GM12878 (cell line): ENCODE measurements at regions not wholly inside any gene's neighbourhood (a gene's known extent, or its start where the extent isn't known, plus 50 kb on each side); places are given as distances from the start of the nearest gene placed in this dataset.
A peak's percentile ranks its signal among the peaks of the same experiment; 100 is the strongest.

Source experiments
- ATAC-seq: fragments of 200-7000 bp; cut with Tn5 transposase; 3 replicates; pipeline ENCODE4 v1.9.1; 2020; ENCODE audit warnings: mild to moderate bottlenecking, moderate library complexity
- BruUV-seq: library from RNA; stranded (reverse); fragments of 400-500 nt; replicated peaks from 2 replicates; lab custom pipeline; 2021; lab: Mats Ljungman, UMichigan
- CTCF ChIA-PET: fragments of 300-600 bp; sonication (Branson Sonifier 250); formaldehyde crosslinking; extraction: SDS; loops from one replicate; lab custom pipeline; 2021; ENCODE audit warnings: inconsistent platforms; lab: Yijun Ruan, JAX
- POLR2A ChIA-PET: fragments of 350-600 bp; formaldehyde crosslinking; extraction: SDS; loops from one replicate; lab custom pipeline; 2021; ENCODE audit warnings: inconsistent platforms; lab: Charles Lee
- RAD21 ChIA-PET: fragments of 300-600 bp; sonication (Branson Sonifier 250); formaldehyde crosslinking; loops from one replicate; lab custom pipeline; 2023; ENCODE audit warnings: antibody characterized with exemption; ENCODE audit not compliant: unreplicated experiment; lab: Charles Lee
- SMC1A ChIA-PET: fragments of 300-600 bp; sonication (Branson Sonifier 250); formaldehyde crosslinking; loops from one replicate; lab custom pipeline; 2023; ENCODE audit not compliant: unreplicated experiment, uncharacterized antibody; lab: Charles Lee
- DNase-seq: peaks from one replicate; pipeline ENCODE4 v3.0.0-alpha.2; 2011; ENCODE audit warnings: low read depth, low spot score
- FAIRE-seq: peaks from 3 replicates; lab custom pipeline; 2011; peaks lifted over from hg19 to GRCh38; lab: Jason Lieb, UNC
- H2AFZ ChIP-seq: 2 replicates; pipeline ENCODE4 v1.6.0; 2011; ENCODE audit warnings: low read depth, low read length, control low read depth; ENCODE audit not compliant: control insufficient read depth
- H3K27ac ChIP-seq: 2 replicates; pipeline ENCODE4 v1.5.1; 2011; ENCODE audit warnings: control low read depth; ENCODE audit not compliant: control insufficient read depth, insufficient read depth
- H3K27me3 ChIP-seq, 2 experiments: replicated peaks in 1 of 2; 2 replicates each; pipeline versions ENCODE4 v1.6.0 to v1.6.1; 2011; ENCODE audit warnings: low read length in 1 of 2; ENCODE audit not compliant: control insufficient read depth in 2 of 2, insufficient read depth in 2 of 2
- H3K36me3 ChIP-seq, 2 experiments: 2 replicates each; pipeline ENCODE4 v1.5.1; 2011; ENCODE audit warnings: low read length in 1 of 2; ENCODE audit not compliant: control insufficient read depth in 2 of 2, insufficient read depth in 2 of 2
- H3K4me1 ChIP-seq: 2 replicates; pipeline ENCODE4 v1.6.1; 2011; ENCODE audit warnings: mild to moderate bottlenecking, low read length, moderate library complexity, mixed read lengths; ENCODE audit not compliant: control insufficient read depth, insufficient read depth
- H3K4me2 ChIP-seq: 2 replicates; pipeline ENCODE4 v1.6.0; 2011; ENCODE audit warnings: control low read depth; ENCODE audit not compliant: control insufficient read depth, insufficient read depth
- H3K4me3 ChIP-seq: fragments of 200-600 bp; sonication (generic); 2 replicates; pipeline ENCODE4 v1.5.1; 2016
- H3K79me2 ChIP-seq: 2 replicates; pipeline ENCODE4 v1.6.0; 2011; ENCODE audit warnings: low read length; ENCODE audit not compliant: control insufficient read depth, insufficient read depth
- H3K9ac ChIP-seq: 2 replicates; pipeline ENCODE4 v1.8.0; 2011; ENCODE audit warnings: low read length, control low read depth, mixed read lengths; ENCODE audit not compliant: control insufficient read depth, insufficient read depth
- H3K9me3 ChIP-seq: replicated peaks from 3 replicates; pipeline ENCODE4 v1.5.1; 2011; ENCODE audit warnings: mild to moderate bottlenecking, low read length; ENCODE audit not compliant: control insufficient read depth, insufficient read depth
- H4K20me1 ChIP-seq: 2 replicates; pipeline ENCODE4 v1.6.0; 2011; ENCODE audit not compliant: control insufficient read depth, insufficient read depth
- ATF7 ChIP-seq: fragments of 450-650 bp; IDR thresholded peaks from 2 replicates; pipeline ENCODE4 v1.6.1; 2016; ENCODE audit warnings: low read depth, mild to moderate bottlenecking
- EZH2 ChIP-seq: IDR thresholded peaks from 2 replicates; pipeline ENCODE4 v1.6.1; 2012; ENCODE audit warnings: low read depth, mild to moderate bottlenecking, control low read depth, inconsistent platforms, low read length, borderline replicate concordance; ENCODE audit not compliant: control insufficient read depth
- NFXL1 ChIP-seq: fragments of 450-650 bp; IDR thresholded peaks from 2 replicates; pipeline ENCODE4 v1.6.1; 2017; ENCODE audit warnings: antibody characterized with exemption, mild to moderate bottlenecking, borderline replicate concordance
- PML ChIP-seq: IDR thresholded peaks from 2 replicates; pipeline ENCODE4 v1.6.1; 2012; ENCODE audit warnings: low read length, inconsistent platforms
- RAD21 ChIP-seq: IDR thresholded peaks from 2 replicates; pipeline ENCODE4 v1.6.1; 2011; ENCODE audit warnings: mild to moderate bottlenecking, low read depth, low read length, moderate library complexity; ENCODE audit not compliant: insufficient read depth
- RB1 ChIP-seq: fragments of 450-650 bp; formaldehyde crosslinking; IDR thresholded peaks from 2 replicates; pipeline ENCODE4 v1.6.1; 2017; ENCODE audit warnings: mild to moderate bottlenecking, borderline replicate concordance
- SPI1 ChIP-seq: IDR thresholded peaks from 2 replicates; pipeline ENCODE4 v1.6.1; 2011; ENCODE audit warnings: low read depth, mild to moderate bottlenecking, low read length, moderate library complexity, borderline replicate concordance; ENCODE audit not compliant: insufficient read depth
- TARDBP ChIP-seq: IDR thresholded peaks from 2 replicates; pipeline ENCODE4 v1.6.1; 2016; ENCODE audit warnings: borderline replicate concordance
- WGBS: methylation state at CpG from one replicate; pipeline ENCODE4 v1.1.6; 2016; ENCODE audit warnings: low lambda C conversion rate; ENCODE audit not compliant: insufficient replicate concordance, insufficient coverage; ENCODE audit errors: missing lambda C conversion rate; 5-methylcytosine and 5-hydroxymethylcytosine counted together
- in situ Hi-C: fragments of 300-500 bp; cut with MboI; formaldehyde crosslinking; loops from 9 replicates; pipeline ENCODE4 v1.14.3; 2018; ENCODE audit warnings: mixed read lengths
- intact Hi-C: fragments of 100-400 bp; cut with micrococcal nuclease; formaldehyde crosslinking; loops from one replicate; pipeline ENCODE4 v1.14.2; 2022; ENCODE audit not compliant: unreplicated experiment
- TF ChIP-seq, protein P1 (sequence below): fragments of 450-650 bp; IDR thresholded peaks from 2 replicates; pipeline ENCODE4 v1.6.1; 2016; ENCODE audit warnings: mild to moderate bottlenecking, moderate library complexity, borderline replicate concordance
- TF ChIP-seq, protein P2 (sequence below): fragments of 450-650 bp; formaldehyde crosslinking; IDR thresholded peaks from 2 replicates; pipeline ENCODE4 v1.4.0; 2020; ENCODE audit warnings: mild to moderate bottlenecking, moderate library complexity

- 7% methylated on average over 3 of the region's 3 CpGs for WGBS
- no peaks in the 10 kb centered on the region for H3K79me2 ChIP-seq
- in situ Hi-C loops (no loop called here), intact Hi-C loops (no loop called here)
- no peaks in the 10 kb centered on the region for H3K36me3 ChIP-seq
- no peaks in the 10 kb centered on the region for H3K9me3 ChIP-seq
- no peak overlapping the region for H2AFZ ChIP-seq
- H3K27me3 ChIP-seq, result no peaks in the 10 kb centered on the region
- ChIA-PET POLR2A (no interaction called here), CTCF (no interaction called here), SMC1A (no interaction called here), RAD21 (no interaction called here)
- FAIRE-seq (no peak), ATAC-seq (no peak; the same call in 1 of the 3 replicates), DNase-seq (no peak)
- no peak overlapping the region for H3K9ac ChIP-seq
- H3K4me2 ChIP-seq, result no peak overlapping the region
- no peaks in the 10 kb centered on the region for H3K4me1 ChIP-seq
- BruUV-seq, result no TSS peak
- no peaks in the 10 kb centered on the region for H4K20me1 ChIP-seq
- no peak overlapping the region for H3K4me3 ChIP-seq
- no peak overlapping the region for H3K27ac ChIP-seq
- TF ChIP-seq SPI1 (peak; percentile 41; the same call in 1 of the 2 replicates), RB1 (no peak), EZH2 (no peak)
Measured at GRCh38 chr4:67160394-67160793, 384.9 kb downstream of the CENPC start.

DNA sequence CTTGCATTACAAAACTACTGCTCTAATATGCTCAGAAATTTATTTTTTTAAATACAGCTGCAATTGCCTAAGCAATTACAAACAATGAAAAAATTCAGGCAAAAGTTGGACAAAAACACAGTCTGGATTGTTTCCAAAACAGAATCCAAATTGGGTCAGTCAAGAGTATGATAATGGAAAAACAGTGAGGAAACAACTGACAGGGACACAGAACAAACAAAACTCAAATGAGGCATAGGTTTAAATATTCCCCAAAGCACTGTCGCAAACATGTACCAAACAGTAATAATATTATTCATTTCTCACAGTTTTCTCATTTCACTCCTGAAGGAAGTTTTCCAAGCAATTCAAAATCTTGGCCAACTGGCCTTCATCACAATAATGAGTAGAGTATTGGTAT lies 386.6 kb downstream of the CENPC start:
- no peaks in the 10 kb centered on the region for H4K20me1 ChIP-seq
- H3K79me2 ChIP-seq, result no peaks in the 10 kb centered on the region
- H3K4me1 ChIP-seq, result no peaks in the 10 kb centered on the region
- ChIA-PET SMC1A (interaction anchor here (0.6 kb wide), 1 partner anchor 93 kb away, joined by 3 read pairs; no protein-coding TSS in a partner anchor), POLR2A (no interaction called here), RAD21 (no interaction called here), CTCF (interaction anchor here (1.3 kb wide), 1 partner anchor 17 kb away, joined by 4 read pairs; no protein-coding TSS in a partner anchor)
- H3K27me3 ChIP-seq, result no peaks in the 10 kb centered on the region
- H3K9ac ChIP-seq, result no peak overlapping the region
- intact Hi-C loops, result no loop called here
- no TSS peak for BruUV-seq
- 53% methylated on average over 1 of the region's 1 CpG for WGBS
- H3K4me2 ChIP-seq, result no peak overlapping the region
- H3K27ac ChIP-seq, result no peak overlapping the region
- FAIRE-seq (no peak), ATAC-seq (no peak), DNase-seq (no peak)
- H3K36me3 ChIP-seq, result no peaks in the 10 kb centered on the region
- H3K9me3 ChIP-seq, result no peaks in the 10 kb centered on the region
- H3K4me3 ChIP-seq, result no peak overlapping the region
- no peak overlapping the region for H2AFZ ChIP-seq
- in situ Hi-C loops, result no loop called here
- no peak for TF ChIP-seq PML
- TF ChIP-seq, protein P1, sequence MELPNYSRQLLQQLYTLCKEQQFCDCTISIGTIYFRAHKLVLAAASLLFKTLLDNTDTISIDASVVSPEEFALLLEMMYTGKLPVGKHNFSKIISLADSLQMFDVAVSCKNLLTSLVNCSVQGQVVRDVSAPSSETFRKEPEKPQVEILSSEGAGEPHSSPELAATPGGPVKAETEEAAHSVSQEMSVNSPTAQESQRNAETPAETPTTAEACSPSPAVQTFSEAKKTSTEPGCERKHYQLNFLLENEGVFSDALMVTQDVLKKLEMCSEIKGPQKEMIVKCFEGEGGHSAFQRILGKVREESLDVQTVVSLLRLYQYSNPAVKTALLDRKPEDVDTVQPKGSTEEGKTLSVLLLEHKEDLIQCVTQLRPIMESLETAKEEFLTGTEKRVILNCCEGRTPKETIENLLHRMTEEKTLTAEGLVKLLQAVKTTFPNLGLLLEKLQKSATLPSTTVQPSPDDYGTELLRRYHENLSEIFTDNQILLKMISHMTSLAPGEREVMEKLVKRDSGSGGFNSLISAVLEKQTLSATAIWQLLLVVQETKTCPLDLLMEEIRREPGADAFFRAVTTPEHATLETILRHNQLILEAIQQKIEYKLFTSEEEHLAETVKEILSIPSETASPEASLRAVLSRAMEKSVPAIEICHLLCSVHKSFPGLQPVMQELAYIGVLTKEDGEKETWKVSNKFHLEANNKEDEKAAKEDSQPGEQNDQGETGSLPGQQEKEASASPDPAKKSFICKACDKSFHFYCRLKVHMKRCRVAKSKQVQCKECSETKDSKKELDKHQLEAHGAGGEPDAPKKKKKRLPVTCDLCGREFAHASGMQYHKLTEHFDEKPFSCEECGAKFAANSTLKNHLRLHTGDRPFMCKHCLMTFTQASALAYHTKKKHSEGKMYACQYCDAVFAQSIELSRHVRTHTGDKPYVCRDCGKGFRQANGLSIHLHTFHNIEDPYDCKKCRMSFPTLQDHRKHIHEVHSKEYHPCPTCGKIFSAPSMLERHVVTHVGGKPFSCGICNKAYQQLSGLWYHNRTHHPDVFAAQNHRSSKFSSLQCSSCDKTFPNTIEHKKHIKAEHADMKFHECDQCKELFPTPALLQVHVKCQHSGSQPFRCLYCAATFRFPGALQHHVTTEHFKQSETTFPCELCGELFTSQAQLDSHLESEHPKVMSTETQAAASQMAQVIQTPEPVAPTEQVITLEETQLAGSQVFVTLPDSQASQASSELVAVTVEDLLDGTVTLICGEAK, result no peak
- TF ChIP-seq RB1, result no peak
- no peak for TF ChIP-seq ATF7
- TF ChIP-seq RAD21, result no peak
- no peak for TF ChIP-seq TARDBP
- TF ChIP-seq, protein P2, sequence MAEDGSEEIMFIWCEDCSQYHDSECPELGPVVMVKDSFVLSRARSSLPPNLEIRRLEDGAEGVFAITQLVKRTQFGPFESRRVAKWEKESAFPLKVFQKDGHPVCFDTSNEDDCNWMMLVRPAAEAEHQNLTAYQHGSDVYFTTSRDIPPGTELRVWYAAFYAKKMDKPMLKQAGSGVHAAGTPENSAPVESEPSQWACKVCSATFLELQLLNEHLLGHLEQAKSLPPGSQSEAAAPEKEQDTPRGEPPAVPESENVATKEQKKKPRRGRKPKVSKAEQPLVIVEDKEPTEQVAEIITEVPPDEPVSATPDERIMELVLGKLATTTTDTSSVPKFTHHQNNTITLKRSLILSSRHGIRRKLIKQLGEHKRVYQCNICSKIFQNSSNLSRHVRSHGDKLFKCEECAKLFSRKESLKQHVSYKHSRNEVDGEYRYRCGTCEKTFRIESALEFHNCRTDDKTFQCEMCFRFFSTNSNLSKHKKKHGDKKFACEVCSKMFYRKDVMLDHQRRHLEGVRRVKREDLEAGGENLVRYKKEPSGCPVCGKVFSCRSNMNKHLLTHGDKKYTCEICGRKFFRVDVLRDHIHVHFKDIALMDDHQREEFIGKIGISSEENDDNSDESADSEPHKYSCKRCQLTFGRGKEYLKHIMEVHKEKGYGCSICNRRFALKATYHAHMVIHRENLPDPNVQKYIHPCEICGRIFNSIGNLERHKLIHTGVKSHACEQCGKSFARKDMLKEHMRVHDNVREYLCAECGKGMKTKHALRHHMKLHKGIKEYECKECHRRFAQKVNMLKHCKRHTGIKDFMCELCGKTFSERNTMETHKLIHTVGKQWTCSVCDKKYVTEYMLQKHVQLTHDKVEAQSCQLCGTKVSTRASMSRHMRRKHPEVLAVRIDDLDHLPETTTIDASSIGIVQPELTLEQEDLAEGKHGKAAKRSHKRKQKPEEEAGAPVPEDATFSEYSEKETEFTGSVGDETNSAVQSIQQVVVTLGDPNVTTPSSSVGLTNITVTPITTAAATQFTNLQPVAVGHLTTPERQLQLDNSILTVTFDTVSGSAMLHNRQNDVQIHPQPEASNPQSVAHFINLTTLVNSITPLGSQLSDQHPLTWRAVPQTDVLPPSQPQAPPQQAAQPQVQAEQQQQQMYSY, result no peak
- TF ChIP-seq NFXL1, result no peak
